ENCODE measurements at regions not wholly inside any gene's neighbourhood (a gene's known extent, or its start where the extent isn't known, plus 50 kb on each side); places are given as distances from the start of the nearest gene placed in this dataset.

- H3K4me3 ChIP-seq (ENCODE audit: low read depth, low read length), result no peak overlapping the region
- TF ChIP-seq, protein P1, sequence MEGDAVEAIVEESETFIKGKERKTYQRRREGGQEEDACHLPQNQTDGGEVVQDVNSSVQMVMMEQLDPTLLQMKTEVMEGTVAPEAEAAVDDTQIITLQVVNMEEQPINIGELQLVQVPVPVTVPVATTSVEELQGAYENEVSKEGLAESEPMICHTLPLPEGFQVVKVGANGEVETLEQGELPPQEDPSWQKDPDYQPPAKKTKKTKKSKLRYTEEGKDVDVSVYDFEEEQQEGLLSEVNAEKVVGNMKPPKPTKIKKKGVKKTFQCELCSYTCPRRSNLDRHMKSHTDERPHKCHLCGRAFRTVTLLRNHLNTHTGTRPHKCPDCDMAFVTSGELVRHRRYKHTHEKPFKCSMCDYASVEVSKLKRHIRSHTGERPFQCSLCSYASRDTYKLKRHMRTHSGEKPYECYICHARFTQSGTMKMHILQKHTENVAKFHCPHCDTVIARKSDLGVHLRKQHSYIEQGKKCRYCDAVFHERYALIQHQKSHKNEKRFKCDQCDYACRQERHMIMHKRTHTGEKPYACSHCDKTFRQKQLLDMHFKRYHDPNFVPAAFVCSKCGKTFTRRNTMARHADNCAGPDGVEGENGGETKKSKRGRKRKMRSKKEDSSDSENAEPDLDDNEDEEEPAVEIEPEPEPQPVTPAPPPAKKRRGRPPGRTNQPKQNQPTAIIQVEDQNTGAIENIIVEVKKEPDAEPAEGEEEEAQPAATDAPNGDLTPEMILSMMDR (IDR thresholded peaks at IDR 0.05; ENCODE audit: insufficient read depth, low read length, poor library complexity, severe bottlenecking), result no peak
- no peaks in the 10 kb centered on the region for H3K36me3 ChIP-seq (ENCODE audit: control insufficient read depth, insufficient read depth, low read length)
- H3K27me3 ChIP-seq (ENCODE audit: control insufficient read depth, insufficient read depth, low read length), result no peaks in the 10 kb centered on the region
- no peak for DNase-seq (ENCODE audit: low read depth)
Observed at GRCh38 chr14:87524011-87524410, 469.0 kb downstream of the GALC start.

DNA sequence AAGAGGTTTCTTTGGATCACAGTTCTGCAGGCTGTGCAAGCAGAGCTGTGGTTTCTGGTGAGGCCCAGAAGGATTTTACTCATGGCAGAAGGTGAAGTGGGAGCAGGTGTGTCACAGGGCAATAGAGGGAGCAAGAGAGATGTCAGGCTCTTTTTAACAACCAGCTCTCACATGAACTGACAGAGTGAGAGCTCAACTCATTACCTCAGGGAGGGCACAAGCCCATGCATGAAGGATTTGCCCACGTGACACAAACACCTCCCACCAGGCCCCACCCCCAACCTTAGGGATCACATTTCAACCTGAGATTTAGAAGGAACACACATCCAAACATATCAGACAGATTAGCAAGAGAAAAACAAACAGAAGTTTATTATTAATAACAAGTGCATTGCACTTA lies 470.4 kb downstream of the GALC start:
- no peaks in the 10 kb centered on the region for H3K36me3 ChIP-seq (ENCODE audit: control insufficient read depth, insufficient read depth, low read length)
- H3K27me3 ChIP-seq (ENCODE audit: control insufficient read depth, insufficient read depth, low read length), result no peaks in the 10 kb centered on the region
- no peak overlapping the region for H3K4me3 ChIP-seq (ENCODE audit: low read depth, low read length)
- TF ChIP-seq, protein P1 (IDR thresholded peaks at IDR 0.05; ENCODE audit: insufficient read depth, low read length, poor library complexity, severe bottlenecking), result no peak
- DNase-seq (ENCODE audit: low read depth), result no peak

DNA sequence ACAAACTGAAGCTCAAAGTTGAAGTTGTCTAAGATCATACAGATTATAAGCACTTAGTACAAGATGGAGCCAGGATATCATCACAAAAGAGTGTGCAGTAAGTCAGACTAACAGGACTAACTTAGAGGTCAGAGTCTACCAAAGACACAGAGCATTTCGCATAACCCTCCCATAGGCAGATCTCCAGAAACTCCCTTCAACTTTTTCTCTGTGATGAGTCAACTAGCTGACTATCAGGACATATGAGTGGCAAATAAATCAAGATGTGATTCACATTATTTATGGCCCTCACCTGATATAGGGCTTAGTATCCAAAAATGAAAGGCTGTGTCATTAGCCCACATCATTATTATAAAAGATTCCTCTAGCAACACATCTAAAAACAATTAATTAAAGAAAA lies 484.6 kb downstream of the GALC start:
- peak; percentile 12 for DNase-seq (ENCODE audit: low read depth)
- H3K36me3 ChIP-seq (ENCODE audit: control insufficient read depth, insufficient read depth, low read length), result no peaks in the 10 kb centered on the region

DNA sequence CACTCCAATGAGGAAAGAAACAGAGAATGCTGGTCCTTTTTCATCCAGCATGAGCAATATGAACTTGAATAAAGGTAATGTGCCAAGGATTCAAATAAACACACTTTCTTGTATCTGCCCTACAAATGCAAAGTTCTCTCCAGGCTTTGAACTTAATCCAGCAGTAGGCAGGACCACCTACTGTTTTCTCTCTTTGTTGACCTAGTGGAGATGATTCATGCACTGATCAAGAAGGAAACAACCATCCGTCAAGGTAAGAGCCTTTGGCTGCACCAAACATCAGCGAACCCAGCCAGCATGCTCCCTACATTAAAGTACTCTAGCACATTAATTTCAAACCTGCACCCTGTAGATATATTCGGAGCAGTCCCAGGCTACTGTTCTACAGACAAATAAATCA lies 489.3 kb downstream of the GALC start:
- H3K36me3 ChIP-seq (ENCODE audit: control insufficient read depth, insufficient read depth, low read length), result no peaks in the 10 kb centered on the region
- H3K27me3 ChIP-seq (ENCODE audit: control insufficient read depth, insufficient read depth, low read length), result no peaks in the 10 kb centered on the region
- H3K4me3 ChIP-seq (ENCODE audit: low read depth, low read length), result no peak overlapping the region
- DNase-seq (ENCODE audit: low read depth), result no peak
- TF ChIP-seq, protein P1 (IDR thresholded peaks at IDR 0.05; ENCODE audit: insufficient read depth, low read length, poor library complexity, severe bottlenecking), result no peak

More for the DNA sequence above, 484.6 kb downstream of the GALC start:
- Histone ChIP-seq H3K4me3 (ENCODE audit: low read depth, low read length) (no peak overlapping the region), H3K27me3 (ENCODE audit: control insufficient read depth, insufficient read depth, low read length) (no peaks in the 10 kb centered on the region)
- TF ChIP-seq, protein P1 (IDR thresholded peaks at IDR 0.05; ENCODE audit: insufficient read depth, low read length, poor library complexity, severe bottlenecking), result no peak

- Histone ChIP-seq H3K36me3 (ENCODE audit: control insufficient read depth, insufficient read depth, low read length) (no peaks in the 10 kb centered on the region), H3K27me3 (ENCODE audit: control insufficient read depth, insufficient read depth, low read length) (no peaks in the 10 kb centered on the region), H3K4me3 (ENCODE audit: low read depth, low read length) (no peak overlapping the region)
- TF ChIP-seq, protein P1 (IDR thresholded peaks at IDR 0.05; ENCODE audit: insufficient read depth, low read length, poor library complexity, severe bottlenecking), result no peak
- no peak for DNase-seq (ENCODE audit: low read depth)
Observed at GRCh38 chr14:87497301-87497700, 495.7 kb downstream of the GALC start.

DNA sequence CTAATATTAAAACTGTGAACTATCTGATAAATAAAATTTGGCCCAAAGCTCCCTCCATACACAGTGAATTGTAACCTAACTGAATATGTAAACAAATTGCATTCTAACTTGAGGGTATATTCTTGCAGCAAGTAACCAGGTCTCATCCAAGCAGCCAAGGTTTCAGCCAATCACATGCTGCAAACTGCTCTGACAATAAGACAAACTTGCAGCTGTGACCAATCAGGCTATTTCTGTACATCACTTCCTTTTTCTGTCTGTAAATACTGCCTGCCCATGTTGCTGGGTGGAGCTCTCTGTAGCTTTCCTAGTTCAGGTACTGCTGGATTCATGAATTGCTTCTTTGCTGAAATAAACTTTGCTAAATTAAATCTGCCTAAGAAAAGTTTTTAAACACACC lies 499.0 kb downstream of the GALC start:
- no peak overlapping the region for H3K4me3 ChIP-seq (ENCODE audit: low read depth, low read length)
- TF ChIP-seq, protein P1 (IDR thresholded peaks at IDR 0.05; ENCODE audit: insufficient read depth, low read length, poor library complexity, severe bottlenecking), result no peak
- no peaks in the 10 kb centered on the region for H3K36me3 ChIP-seq (ENCODE audit: control insufficient read depth, insufficient read depth, low read length)
- no peaks in the 10 kb centered on the region for H3K27me3 ChIP-seq (ENCODE audit: control insufficient read depth, insufficient read depth, low read length)
- DNase-seq (ENCODE audit: low read depth), result no peak

Data from kidney epithelial cell (primary cell).